ENCODE measurements at regions not wholly inside any gene's neighbourhood (a gene's known extent, or its start where the extent isn't known, plus 50 kb on each side); places are given as distances from the start of the nearest gene placed in this dataset.

- no peak for DNase-seq (ENCODE audit: low spot score)
- no peak for FAIRE-seq
Measured at GRCh38 chr5:124922255-124922975, 176.0 kb upstream of the ZNF608 start.

- no peak for DNase-seq (ENCODE audit: low spot score)
- no peak for FAIRE-seq
Measured at GRCh38 chr5:124923131-124923530, 176.7 kb upstream of the ZNF608 start.

- FAIRE-seq = no peak
- no peak for DNase-seq (ENCODE audit: low spot score)
Measured at GRCh38 chr5:124924729-124925128, 178.3 kb upstream of the ZNF608 start.

- FAIRE-seq = peak; percentile 10
Measured at GRCh38 chr5:124927735-124928134, 181.3 kb upstream of the ZNF608 start.

GRCh38 chr5:124929000-124929399 lies 182.6 kb upstream of the ZNF608 start:
- FAIRE-seq (no peak), DNase-seq (ENCODE audit: low spot score) (no peak)

More at GRCh38 chr5:124927735-124928134, 181.3 kb upstream of the ZNF608 start:
- peak; percentile 72 for DNase-seq (ENCODE audit: low spot score)

- DNase-seq (ENCODE audit: low spot score) (peak; percentile 71), FAIRE-seq (peak; percentile 87)
Measured at GRCh38 chr5:124932791-124933600, 186.6 kb upstream of the ZNF608 start.

- no peak for DNase-seq (ENCODE audit: low spot score)
Measured at GRCh38 chr5:124935065-124935464, 188.6 kb upstream of the ZNF608 start.

GRCh38 chr5:124936626-124936933 lies 190.1 kb upstream of the ZNF608 start:
- FAIRE-seq (no peak), DNase-seq (ENCODE audit: low spot score) (no peak)

More at GRCh38 chr5:124935065-124935464, 188.6 kb upstream of the ZNF608 start:
- no peak for FAIRE-seq

GRCh38 chr5:124941051-124942049 lies 194.9 kb upstream of the ZNF608 start:
- FAIRE-seq = no peak

GRCh38 chr5:124948062-124948753 lies 201.8 kb upstream of the ZNF608 start:
- no peak for FAIRE-seq
- DNase-seq (ENCODE audit: low spot score) = no peak

More at GRCh38 chr5:124941051-124942049, 194.9 kb upstream of the ZNF608 start:
- DNase-seq (ENCODE audit: low spot score) = no peak

- DNase-seq (ENCODE audit: low spot score) = no peak
- no peak for FAIRE-seq
Measured at GRCh38 chr5:124948754-124949275, 202.4 kb upstream of the ZNF608 start.

- no peak for FAIRE-seq
- no peak for DNase-seq (ENCODE audit: low spot score)
Measured at GRCh38 chr5:124949862-124950261, 203.4 kb upstream of the ZNF608 start.

GRCh38 chr5:124951105-124951504 lies 204.7 kb upstream of the ZNF608 start:
- FAIRE-seq (no peak), DNase-seq (ENCODE audit: low spot score) (no peak)

- no peak for FAIRE-seq
- DNase-seq (ENCODE audit: low spot score) = no peak
Measured at GRCh38 chr5:124951661-124952060, 205.2 kb upstream of the ZNF608 start.

- DNase-seq (ENCODE audit: low spot score) (no peak), FAIRE-seq (no peak)
Measured at GRCh38 chr5:124952079-124952478, 205.6 kb upstream of the ZNF608 start.

GRCh38 chr5:124952566-124952965 lies 206.1 kb upstream of the ZNF608 start:
- FAIRE-seq = no peak
- DNase-seq (ENCODE audit: low spot score) = no peak

- FAIRE-seq (no peak), DNase-seq (ENCODE audit: low spot score) (no peak)
Measured at GRCh38 chr5:124954784-124955183, 208.3 kb upstream of the ZNF608 start.

- FAIRE-seq (no peak), DNase-seq (ENCODE audit: low spot score) (no peak)
Measured at GRCh38 chr5:124956471-124957029, 210.1 kb upstream of the ZNF608 start.

- FAIRE-seq = no peak
- no peak for DNase-seq (ENCODE audit: low spot score)
Measured at GRCh38 chr5:124957063-124957462, 210.6 kb upstream of the ZNF608 start.

- DNase-seq (ENCODE audit: low spot score) = no peak
- FAIRE-seq = no peak
Measured at GRCh38 chr5:124960266-124960665, 213.8 kb upstream of the ZNF608 start.

Measured in RCC 7860 (cell line).